HG03060 (cell line): ENCODE measurements at regions not wholly inside any gene's neighbourhood (a gene's known extent, or its start where the extent isn't known, plus 50 kb on each side); places are given as distances from the start of the nearest gene placed in this dataset.

ENCODE experiments used
- ATAC-seq: cut with Tn5 transposase; IDR thresholded peaks from one replicate; pipeline ENCODE4 v1.9.1; 2021; ENCODE audit warnings: low read depth, moderate number of reproducible peaks; ENCODE audit not compliant: unreplicated experiment

- no peak for ATAC-seq
These were observed 114.5 kb downstream of the MAT2B start for GRCh38 chr5:163619951-163620350.

GRCh38 chr5:163622799-163623198, 117.4 kb downstream of the MAT2B start:
- ATAC-seq, result no peak

GRCh38 chr5:163623524-163623923, 118.1 kb downstream of the MAT2B start:
- no peak for ATAC-seq

GRCh38 chr5:163623986-163624385, 118.6 kb downstream of the MAT2B start:
- ATAC-seq, result no peak

- no peak for ATAC-seq
These were observed 119.0 kb downstream of the MAT2B start for GRCh38 chr5:163624431-163624830.

GRCh38 chr5:163626904-163627434, 121.5 kb downstream of the MAT2B start:
- ATAC-seq, result no peak

GRCh38 chr5:163631856-163632255, 126.4 kb downstream of the MAT2B start:
- ATAC-seq, result no peak

- ATAC-seq, result no peak
These were observed 128.6 kb downstream of the MAT2B start for GRCh38 chr5:163633926-163634460.

GRCh38 chr5:163635631-163636030, 130.2 kb downstream of the MAT2B start:
- ATAC-seq, result no peak

GRCh38 chr5:163642904-163643303, 137.5 kb downstream of the MAT2B start:
- ATAC-seq, result no peak

- ATAC-seq, result no peak
These were observed 140.3 kb downstream of the MAT2B start for GRCh38 chr5:163645421-163646416.

GRCh38 chr5:163649514-163649913, 144.1 kb downstream of the MAT2B start:
- no peak for ATAC-seq

- ATAC-seq, result no peak
These were observed 148.1 kb downstream of the MAT2B start for GRCh38 chr5:163653526-163653925.

GRCh38 chr5:163658702-163659567, 153.5 kb downstream of the MAT2B start:
- ATAC-seq, result no peak

GRCh38 chr5:163659568-163659902, 154.1 kb downstream of the MAT2B start:
- no peak for ATAC-seq

GRCh38 chr5:163660486-163660885, 155.1 kb downstream of the MAT2B start:
- ATAC-seq, result no peak

GRCh38 chr5:163661360-163661759, 155.9 kb downstream of the MAT2B start:
- ATAC-seq, result no peak

GRCh38 chr5:163670036-163670435, 164.6 kb downstream of the MAT2B start:
- ATAC-seq, result no peak

GRCh38 chr5:163677092-163677491, 171.7 kb downstream of the MAT2B start:
- no peak for ATAC-seq

GRCh38 chr5:163682234-163682633, 176.8 kb downstream of the MAT2B start:
- no peak for ATAC-seq

- no peak for ATAC-seq
These were observed 182.0 kb downstream of the MAT2B start for GRCh38 chr5:163687414-163687813.
